Stomach (tissue), 8 donors: ENCODE measurements at regions not wholly inside any gene's neighbourhood (a gene's known extent, or its start where the extent isn't known, plus 50 kb on each side); places are given as distances from the start of the nearest gene placed in this dataset.

Experiments
- DNase-seq, 2 donors: peaks; one replicate each; pipeline versions ENCODE4 v3.0.0 to v3.0.0-alpha.2; 2013 to 2019
- H3K27ac ChIP-seq, 5 donors: fragments of 200-600 bp in 4 of 5; sonication (generic) in 4 of 5; one replicate each; pipeline ENCODE4 v1.5.1; 2013 to 2019; ENCODE audit warnings: mild to moderate bottlenecking in 1 of 5, moderate library complexity in 1 of 5
- H3K27me3 ChIP-seq, 3 donors: fragments of 200-600 bp; sonication (generic); one replicate each; pipeline ENCODE4 v1.5.1; 2017 to 2019; ENCODE audit warnings: mixed run types in 1 of 3
- H3K36me3 ChIP-seq, 4 donors: fragments of 200-600 bp; sonication (generic); 1 replicate in 3 of 4; 2 replicates in 1 of 4; pipeline ENCODE4 v1.5.1; 2016 to 2019
- H3K4me1 ChIP-seq, 4 donors: fragments of 200-600 bp; sonication (generic); one replicate each; pipeline ENCODE4 v1.5.1; 2016 to 2019
- H3K4me3 ChIP-seq, 4 donors: fragments of 200-600 bp; sonication (generic) in 3 of 4; one replicate each; pipeline ENCODE4 v1.5.1; 2016 to 2019; ENCODE audit warnings: mild to moderate bottlenecking in 1 of 4
- H3K9me3 ChIP-seq, 4 donors: fragments of 200-600 bp; sonication (generic); one replicate each; pipeline ENCODE4 v1.5.1; 2016 to 2019
- CTCF ChIP-seq, 7 experiments: fragments of 450-650 bp in 4 of 7; fragments of 200-600 bp in 3 of 7; sonication (generic) in 3 of 7; IDR thresholded peaks; one replicate each; pipeline ENCODE4 v1.5.1; 2016 to 2019; ENCODE audit warnings: antibody characterized with exemption in 7 of 7, control low read depth in 2 of 7, mild to moderate bottlenecking in 1 of 7
- EP300 ChIP-seq: sonication (generic); formaldehyde crosslinking; IDR thresholded peaks from one replicate; pipeline ENCODE4 v1.6.1; 2017; ENCODE audit warnings: antibody characterized with exemption
- POLR2A ChIP-seq, 4 donors: fragments of 450-650 bp; IDR thresholded peaks; one replicate each; pipeline ENCODE4 v1.6.1; 2016; ENCODE audit warnings: antibody characterized with exemption in 4 of 4, control low read depth in 2 of 4, mild to moderate bottlenecking in 1 of 4, moderate library complexity in 1 of 4
- POLR2AphosphoS5 ChIP-seq, 3 donors: sonication (generic); formaldehyde crosslinking; IDR thresholded peaks; one replicate each; pipeline ENCODE4 v1.6.1; 2016; ENCODE audit warnings: antibody characterized with exemption in 3 of 3
- WGBS, 5 donors: extraction: QIAGEN DNeasy Blood & Tissue Kit in 3 of 5; methylation state at CpG; one replicate each; pipeline versions ENCODE4 v1.1.5 to v1.1.7; 2013 to 2018; 5-methylcytosine and 5-hydroxymethylcytosine counted together
- intact Hi-C: fragments of 100-400 bp; cut with DNase I; formaldehyde crosslinking; loops from one replicate; pipeline ENCODE4 v1.15.1; 2023; ENCODE audit warnings: low total_unique reads
- donor health status: healthy with polysubstance abuse.
- donor health status: Bipolar disorder and iron deficiency.
- donor health status: healthy.

GRCh38 chr12:22781339-22781738 is 156.4 kb downstream of the ETNK1 start:
- H3K36me3 ChIP-seq, result no peaks in the 10 kb centered on the region
- no peak overlapping the region for H3K4me3 ChIP-seq
- 76 to 91% (median 88%) methylated on average over 3 of the region's 3 CpGs for WGBS, 5 donors
- H3K27ac ChIP-seq, result no peak overlapping the region
- intact Hi-C loops, result no loop called here
- no peak for DNase-seq
- TF ChIP-seq CTCF (IDR thresholded peaks at IDR 0.05) (no peak), POLR2A (IDR thresholded peaks at IDR 0.05) (no peak), POLR2AphosphoS5 (IDR thresholded peaks at IDR 0.05) (no peak), EP300 (no peak)
- H3K4me1 ChIP-seq, result no peaks in the 10 kb centered on the region
- no peaks in the 10 kb centered on the region for H3K27me3 ChIP-seq
- peaks cover 0 to 12% (median 0%) of the 10 kb centered on the region in 4 donors for H3K9me3 ChIP-seq

GRCh38 chr12:22787557-22787956 is 162.6 kb downstream of the ETNK1 start:
- WGBS, 5 donors, result 33 to 43% (median 35%) methylated on average over 7 of the region's 7 CpGs
- TF ChIP-seq CTCF (IDR thresholded peaks at IDR 0.05), result no peak
- TF ChIP-seq EP300, result no peak
- no peak for TF ChIP-seq POLR2AphosphoS5 (IDR thresholded peaks at IDR 0.05)
- TF ChIP-seq POLR2A (IDR thresholded peaks at IDR 0.05), result no peak
- no peaks in the 10 kb centered on the region for H3K36me3 ChIP-seq
- no peaks in the 10 kb centered on the region for H3K27me3 ChIP-seq
- peaks cover 0 to 6% (median 0%) of the 10 kb centered on the region in 4 donors for H3K9me3 ChIP-seq
- intact Hi-C loops, result no loop called here
- no peak overlapping the region for H3K27ac ChIP-seq
- peak in 1 of 2 donors; percentile 10 for DNase-seq
- H3K4me3 ChIP-seq, result no peak overlapping the region
- no peaks in the 10 kb centered on the region for H3K4me1 ChIP-seq

GRCh38 chr12:22788913-22789312 is 163.9 kb downstream of the ETNK1 start:
- Histone ChIP-seq H3K36me3 (no peaks in the 10 kb centered on the region), H3K4me1 (no peaks in the 10 kb centered on the region), H3K9me3 (peaks cover 0 to 4% (median 0%) of the 10 kb centered on the region in 4 donors), H3K4me3 (no peak overlapping the region), H3K27me3 (no peaks in the 10 kb centered on the region), H3K27ac (no peak overlapping the region)
- intact Hi-C loops, result no loop called here
- WGBS, 5 donors, result 82 to 87% (median 84%) methylated on average over 3 of the region's 3 CpGs
- TF ChIP-seq POLR2A (IDR thresholded peaks at IDR 0.05), result no peak
- no peak for TF ChIP-seq POLR2AphosphoS5 (IDR thresholded peaks at IDR 0.05)
- no peak for TF ChIP-seq CTCF (IDR thresholded peaks at IDR 0.05)
- no peak for TF ChIP-seq EP300
- DNase-seq, result no peak

- H3K27ac ChIP-seq, result no peak overlapping the region
- H3K36me3 ChIP-seq, result no peaks in the 10 kb centered on the region
- TF ChIP-seq EP300 (no peak), POLR2AphosphoS5 (IDR thresholded peaks at IDR 0.05) (no peak), POLR2A (IDR thresholded peaks at IDR 0.05) (no peak), CTCF (IDR thresholded peaks at IDR 0.05) (no peak)
- no peaks in the 10 kb centered on the region for H3K4me1 ChIP-seq
- no peak for DNase-seq
- no peak overlapping the region for H3K4me3 ChIP-seq
- intact Hi-C loops, result no loop called here
- H3K9me3 ChIP-seq, result no peaks in the 10 kb centered on the region
- 60 to 67% (median 62%) methylated on average over 4 of the region's 4 CpGs for WGBS, 5 donors
- no peaks in the 10 kb centered on the region for H3K27me3 ChIP-seq
These were observed 167.2 kb downstream of the ETNK1 start for GRCh38 chr12:22792138-22792537.
